ENCODE measurements at regions not wholly inside any gene's neighbourhood (a gene's known extent, or its start where the extent isn't known, plus 50 kb on each side); places are given as distances from the start of the nearest gene placed in this dataset.

DNA sequence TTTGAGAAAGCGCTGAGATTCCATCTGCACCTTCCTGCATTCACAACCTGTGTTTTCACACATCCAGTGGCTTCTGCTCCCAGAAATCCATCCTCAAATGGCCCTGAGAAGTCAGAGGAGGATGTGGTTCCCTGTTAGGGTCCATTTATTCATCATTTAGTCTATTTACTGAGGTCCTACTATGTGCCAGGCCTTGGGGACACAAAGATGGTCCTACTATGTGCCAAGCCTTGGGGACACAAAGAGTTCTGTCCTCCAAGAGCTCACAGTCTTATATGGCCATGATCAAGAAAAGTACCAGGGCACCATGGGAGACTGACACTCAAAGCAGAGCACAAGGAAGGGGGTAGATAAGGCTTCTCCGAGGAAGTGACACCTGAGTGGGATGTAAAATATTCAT is 147.1 kb upstream of the ATP1B1 start:
- no peaks in the 10 kb centered on the region for H3K9me3 ChIP-seq (ENCODE audit: control insufficient read depth, low read length)
- Mint-ChIP-seq H3K9me3 (no peaks in the 10 kb centered on the region), H3K27ac (no peak overlapping the region), H3K4me1 (peaks cover 9% of the 10 kb centered on the region), H3K4me3 (no peak overlapping the region), H3K27me3 (ENCODE audit: insufficient read depth) (peaks cover 15% of the 10 kb centered on the region), H3K36me3 (ENCODE audit: low read depth) (no peaks in the 10 kb centered on the region)
- H3K27me3 ChIP-seq (ENCODE audit: control insufficient read depth, insufficient read depth, low read length, poor library complexity, severe bottlenecking) = no peaks in the 10 kb centered on the region
- no peak for TF ChIP-seq CTCF (conservative IDR thresholded peaks at IDR 0.05)
- WGBS, 2 experiments (ENCODE audit: insufficient coverage in 1 of 2, insufficient read length in 1 of 2) = 98 to 100% methylated on average over 1 to 2 of the region's 2 CpGs
- H3K4me3 ChIP-seq (ENCODE audit: low read length) = no peak overlapping the region
- no peak overlapping the region for H3K27ac ChIP-seq (ENCODE audit: low read depth, low read length)
- H3K4me1 ChIP-seq (ENCODE audit: control insufficient read depth, insufficient read depth, low read length) = no peaks in the 10 kb centered on the region
- no peak for DNase-seq
- no peaks in the 10 kb centered on the region for H3K36me3 ChIP-seq (ENCODE audit: control insufficient read depth, insufficient read depth, low read length)
- no peak overlapping the region for H3K9ac ChIP-seq (ENCODE audit: extremely low read depth, low read length, poor library complexity, severe bottlenecking)

DNA sequence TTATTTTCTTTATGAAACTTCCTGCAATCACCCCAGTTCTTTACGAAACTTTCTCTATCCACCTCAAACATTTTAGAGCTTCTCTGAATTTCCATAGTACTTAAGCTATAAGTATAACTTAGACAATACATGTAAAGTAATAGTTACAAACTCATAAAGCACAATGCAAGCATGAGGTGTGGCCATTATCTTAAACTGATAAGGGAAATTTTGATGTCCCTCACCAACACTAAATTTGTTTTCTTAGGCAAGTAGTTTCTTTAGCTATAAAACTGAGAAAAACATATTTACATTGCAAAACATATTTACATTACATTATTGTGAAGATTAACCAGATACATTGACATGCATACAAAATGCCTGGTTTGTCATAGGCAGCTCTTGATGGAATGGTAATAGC is 146.4 kb upstream of the ATP1B1 start:
- no peak for DNase-seq
- Mint-ChIP-seq H3K27ac (no peak overlapping the region), H3K4me1 (peaks cover 9% of the 10 kb centered on the region), H3K4me3 (no peak overlapping the region), H3K36me3 (ENCODE audit: low read depth) (no peaks in the 10 kb centered on the region), H3K27me3 (ENCODE audit: insufficient read depth) (peaks cover 15% of the 10 kb centered on the region), H3K9me3 (no peaks in the 10 kb centered on the region)
- H3K27ac ChIP-seq (ENCODE audit: low read depth, low read length) = no peak overlapping the region
- H3K9me3 ChIP-seq (ENCODE audit: control insufficient read depth, low read length) = no peaks in the 10 kb centered on the region
- no peaks in the 10 kb centered on the region for H3K27me3 ChIP-seq (ENCODE audit: control insufficient read depth, insufficient read depth, low read length, poor library complexity, severe bottlenecking)
- no peaks in the 10 kb centered on the region for H3K4me1 ChIP-seq (ENCODE audit: control insufficient read depth, insufficient read depth, low read length)
- WGBS, 2 experiments (ENCODE audit: insufficient coverage in 1 of 2, insufficient read length in 1 of 2) = 90% methylated on average over 1 of the region's 1 CpG; no CpG with 5 or more reads in 1 of the 2 experiments
- no peak for TF ChIP-seq CTCF (conservative IDR thresholded peaks at IDR 0.05)
- H3K9ac ChIP-seq (ENCODE audit: extremely low read depth, low read length, poor library complexity, severe bottlenecking) = no peak overlapping the region
- H3K4me3 ChIP-seq (ENCODE audit: low read length) = no peak overlapping the region
- no peaks in the 10 kb centered on the region for H3K36me3 ChIP-seq (ENCODE audit: control insufficient read depth, insufficient read depth, low read length)

DNA sequence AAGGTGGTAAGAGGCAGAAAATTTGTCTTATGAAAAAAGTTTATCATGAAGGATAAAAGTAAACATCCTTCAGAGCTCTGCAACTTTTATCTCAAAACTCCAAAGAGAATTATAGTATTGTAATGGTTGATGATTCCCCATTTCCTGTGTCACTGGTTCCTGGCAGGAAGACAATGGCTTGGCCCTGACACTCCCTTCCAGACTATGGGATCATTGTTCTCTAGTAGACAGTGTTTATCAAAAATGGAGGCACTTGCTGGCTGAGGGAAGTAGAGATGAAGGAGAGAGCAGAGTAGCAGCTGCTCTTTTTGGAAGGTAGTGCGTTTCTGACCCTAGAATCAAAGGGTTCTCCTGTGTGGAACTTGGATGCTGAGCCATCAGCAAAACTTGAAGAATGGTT is 145.9 kb upstream of the ATP1B1 start:
- Histone ChIP-seq H3K4me1 (ENCODE audit: control insufficient read depth, insufficient read depth, low read length) (no peaks in the 10 kb centered on the region), H3K36me3 (ENCODE audit: control insufficient read depth, insufficient read depth, low read length) (no peaks in the 10 kb centered on the region), H3K27ac (ENCODE audit: low read depth, low read length) (no peak overlapping the region), H3K9ac (ENCODE audit: extremely low read depth, low read length, poor library complexity, severe bottlenecking) (no peak overlapping the region), H3K27me3 (ENCODE audit: control insufficient read depth, insufficient read depth, low read length, poor library complexity, severe bottlenecking) (no peaks in the 10 kb centered on the region), H3K9me3 (ENCODE audit: control insufficient read depth, low read length) (no peaks in the 10 kb centered on the region), H3K4me3 (ENCODE audit: low read length) (no peak overlapping the region)
- Mint-ChIP-seq H3K4me1 (peaks cover 9% of the 10 kb centered on the region), H3K27me3 (ENCODE audit: insufficient read depth) (peaks cover 10% of the 10 kb centered on the region), H3K36me3 (ENCODE audit: low read depth) (no peaks in the 10 kb centered on the region), H3K27ac (no peak overlapping the region), H3K4me3 (no peak overlapping the region), H3K9me3 (no peaks in the 10 kb centered on the region)
- WGBS, 2 experiments (ENCODE audit: insufficient coverage in 1 of 2, insufficient read length in 1 of 2) = 82 to 90% methylated on average over 1 of the region's 1 CpG
- TF ChIP-seq CTCF (conservative IDR thresholded peaks at IDR 0.05) = no peak
- DNase-seq = no peak

Measured in endodermal cell (in vitro differentiated cells).